ENCODE measurements at regions not wholly inside any gene's neighbourhood (a gene's known extent, or its start where the extent isn't known, plus 50 kb on each side); places are given as distances from the start of the nearest gene placed in this dataset.

DNA sequence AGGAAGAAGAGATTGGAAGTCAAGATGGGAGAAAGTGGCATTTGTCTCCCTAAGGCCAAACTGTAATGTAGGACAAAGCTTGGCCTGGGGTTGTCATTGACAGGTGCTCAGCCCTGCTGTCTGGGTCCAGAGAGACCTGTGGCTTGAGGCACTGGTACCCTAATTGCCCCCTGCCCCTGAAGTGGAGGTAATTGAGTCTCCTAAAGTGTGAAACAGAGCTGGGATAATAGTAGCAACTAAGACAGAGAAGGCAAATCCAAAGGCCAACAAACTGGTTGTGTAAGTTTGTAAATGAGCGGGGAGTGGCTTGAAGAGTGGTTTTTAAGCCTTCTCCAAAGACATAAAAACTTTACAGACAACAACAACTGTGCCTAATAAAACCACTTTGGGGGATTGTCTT is 264.2 kb upstream of the ROPN1 start:
- TF ChIP-seq, protein P1, sequence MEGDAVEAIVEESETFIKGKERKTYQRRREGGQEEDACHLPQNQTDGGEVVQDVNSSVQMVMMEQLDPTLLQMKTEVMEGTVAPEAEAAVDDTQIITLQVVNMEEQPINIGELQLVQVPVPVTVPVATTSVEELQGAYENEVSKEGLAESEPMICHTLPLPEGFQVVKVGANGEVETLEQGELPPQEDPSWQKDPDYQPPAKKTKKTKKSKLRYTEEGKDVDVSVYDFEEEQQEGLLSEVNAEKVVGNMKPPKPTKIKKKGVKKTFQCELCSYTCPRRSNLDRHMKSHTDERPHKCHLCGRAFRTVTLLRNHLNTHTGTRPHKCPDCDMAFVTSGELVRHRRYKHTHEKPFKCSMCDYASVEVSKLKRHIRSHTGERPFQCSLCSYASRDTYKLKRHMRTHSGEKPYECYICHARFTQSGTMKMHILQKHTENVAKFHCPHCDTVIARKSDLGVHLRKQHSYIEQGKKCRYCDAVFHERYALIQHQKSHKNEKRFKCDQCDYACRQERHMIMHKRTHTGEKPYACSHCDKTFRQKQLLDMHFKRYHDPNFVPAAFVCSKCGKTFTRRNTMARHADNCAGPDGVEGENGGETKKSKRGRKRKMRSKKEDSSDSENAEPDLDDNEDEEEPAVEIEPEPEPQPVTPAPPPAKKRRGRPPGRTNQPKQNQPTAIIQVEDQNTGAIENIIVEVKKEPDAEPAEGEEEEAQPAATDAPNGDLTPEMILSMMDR (IDR thresholded peaks at IDR 0.05; ENCODE audit: low read length): no peak
- TF ChIP-seq EZH2 (IDR thresholded peaks at IDR 0.05; ENCODE audit: borderline replicate concordance, low read length): no peak
